HG03354 (cell line): ENCODE measurements at regions not wholly inside any gene's neighbourhood (a gene's known extent, or its start where the extent isn't known, plus 50 kb on each side); places are given as distances from the start of the nearest gene placed in this dataset.
"Not testable (repeated sequence)": the region's sequence is repeated elsewhere in the genome, so short reads cannot be mapped to it uniquely, and the experiment has no call there.

Experiments
- ATAC-seq: cut with Tn5 transposase; IDR thresholded peaks from one replicate; pipeline ENCODE4 v1.9.1; 2021; ENCODE audit warnings: mild to moderate bottlenecking; ENCODE audit not compliant: unreplicated experiment, poor library complexity, severe bottlenecking

DNA sequence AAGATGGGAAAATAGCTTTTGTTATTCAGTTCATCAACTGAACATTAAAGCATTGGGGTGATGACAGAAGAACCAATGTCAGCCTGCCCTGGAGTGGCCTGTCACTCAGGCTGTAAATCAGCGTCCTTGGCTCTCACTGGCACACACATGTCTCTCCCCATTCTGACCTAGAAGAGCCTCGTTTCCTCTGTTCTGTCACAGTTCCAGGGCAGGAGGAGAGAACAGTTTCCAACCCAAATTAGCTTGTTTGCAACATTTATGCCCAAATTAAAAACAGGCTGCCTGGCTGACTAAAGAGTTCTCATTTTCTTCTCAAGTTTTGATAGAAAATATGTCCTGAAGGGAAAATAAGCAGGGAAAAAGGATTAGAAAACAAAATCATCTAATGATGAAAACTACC lies 520.1 kb downstream of the CHSY3 start:
- ATAC-seq: no peak

DNA sequence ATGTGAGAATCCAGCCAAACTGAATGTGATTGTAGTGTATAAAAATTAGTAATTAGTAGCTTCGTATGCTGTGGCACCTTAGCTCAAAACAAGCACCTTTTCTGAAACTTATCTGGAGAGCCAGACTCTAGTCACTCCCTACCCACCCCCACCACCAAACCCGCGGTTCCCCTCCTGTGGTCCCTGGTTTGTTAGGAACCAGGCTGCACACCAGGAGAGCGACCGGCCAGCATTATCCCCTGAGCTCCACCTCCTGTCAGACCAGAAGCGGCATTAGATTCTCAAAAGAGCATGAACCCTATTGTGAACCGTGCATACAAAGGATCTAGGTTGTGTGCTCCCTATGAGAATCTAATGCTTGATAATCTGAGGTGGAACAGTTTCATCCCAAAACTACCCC lies 498.6 kb downstream of the CHSY3 start:
- no peak for ATAC-seq

DNA sequence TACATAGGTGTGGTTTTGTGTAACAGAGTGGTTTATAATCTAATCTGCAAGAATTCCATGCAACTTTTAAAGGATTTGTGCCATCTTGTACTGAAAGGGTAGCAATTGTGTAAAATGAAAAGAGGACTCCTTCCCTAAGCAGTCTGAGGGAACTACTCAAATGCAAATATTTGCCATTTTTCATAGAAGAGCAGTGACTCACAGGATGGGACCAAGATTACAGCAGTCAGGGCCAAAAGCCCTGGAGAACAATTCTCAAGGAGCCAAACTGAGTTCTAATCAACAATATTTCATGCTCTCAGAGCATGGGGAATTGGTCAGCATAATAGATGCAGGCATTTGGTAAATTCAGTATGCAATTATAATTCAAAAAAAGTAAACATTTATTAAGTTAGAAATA lies 495.8 kb downstream of the CHSY3 start:
- ATAC-seq: no peak

DNA sequence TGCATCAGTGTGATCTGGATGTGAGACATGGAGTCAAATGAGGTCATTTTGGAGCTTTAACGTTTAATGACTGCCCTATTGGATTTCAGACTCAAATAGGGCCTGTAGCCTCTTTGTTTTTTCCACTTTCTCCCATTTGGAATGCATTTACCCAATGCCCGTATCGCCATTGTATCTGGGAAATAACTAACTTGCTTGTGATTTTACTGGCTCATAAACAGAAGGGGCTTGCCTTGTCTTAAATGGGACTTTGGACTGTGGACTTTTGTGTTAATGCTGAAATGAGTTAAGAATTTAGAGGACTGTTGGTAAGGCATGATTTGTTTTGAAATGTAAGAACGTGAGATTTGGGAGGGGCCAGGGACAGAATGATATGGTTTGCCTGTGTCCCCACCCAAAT lies 494.6 kb downstream of the CHSY3 start:
- no peak for ATAC-seq

DNA sequence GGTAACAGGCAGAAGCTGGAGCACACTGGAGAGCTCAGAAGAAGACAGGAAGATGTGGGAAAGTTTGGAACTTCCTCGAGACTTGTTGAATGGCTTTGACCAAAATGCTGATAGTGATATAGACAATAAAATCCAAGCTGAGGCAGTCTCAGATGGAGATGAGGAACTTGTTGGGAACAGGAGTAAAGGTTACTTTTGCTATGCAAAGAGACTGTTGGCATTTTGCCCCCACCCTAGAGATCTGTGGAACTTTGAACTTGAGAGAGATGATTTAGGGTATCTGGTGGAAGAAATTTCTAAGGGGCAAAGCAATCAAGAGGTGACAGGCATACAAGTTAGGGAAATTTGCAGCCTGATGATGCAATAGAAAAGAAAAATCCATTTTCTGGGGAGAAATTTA lies 493.5 kb downstream of the CHSY3 start:
- not testable (repeated sequence) for ATAC-seq

DNA sequence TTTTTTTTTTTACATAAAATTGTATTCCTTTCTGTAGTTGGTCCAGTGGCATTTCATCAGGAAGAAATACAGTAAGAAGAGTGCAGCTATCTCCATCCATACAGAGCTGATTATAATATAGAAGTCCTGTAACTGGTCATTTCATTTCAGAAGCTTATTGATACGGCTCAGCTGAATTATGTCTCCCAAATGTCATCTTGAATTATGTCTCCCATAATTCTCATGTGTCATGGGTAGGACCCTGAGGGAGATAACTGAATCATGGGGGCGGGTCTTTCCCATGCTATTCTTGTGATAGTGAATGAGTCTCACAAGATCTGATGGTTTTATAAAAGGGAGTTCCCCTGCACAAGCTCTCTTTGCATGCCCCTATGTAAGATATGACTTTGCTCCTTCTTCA lies 492.9 kb downstream of the CHSY3 start:
- no peak for ATAC-seq

DNA sequence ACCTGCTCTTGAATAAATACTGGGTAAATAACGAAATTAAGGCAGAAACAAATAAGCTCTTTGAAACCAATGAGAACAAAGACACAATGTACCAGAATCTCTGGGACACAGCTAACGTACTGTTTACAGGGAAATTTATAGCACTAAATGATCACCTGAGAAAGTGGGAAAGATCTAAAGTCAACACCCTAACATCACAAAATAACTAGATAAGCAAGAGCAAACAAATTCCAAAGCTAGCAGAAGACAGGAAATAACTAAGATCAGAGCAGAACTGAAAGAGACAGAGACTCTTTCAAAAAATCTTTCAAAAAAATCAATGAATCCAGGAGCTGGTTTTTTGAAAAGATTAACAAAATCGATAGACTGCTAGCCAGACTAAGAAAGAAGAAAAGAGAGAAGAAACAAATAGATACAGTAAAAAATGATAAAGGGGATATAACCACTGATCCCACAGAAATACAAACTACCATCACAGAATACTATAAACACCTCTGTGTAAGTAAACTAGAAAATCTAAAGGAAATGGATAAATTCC lies 487.5 kb downstream of the CHSY3 start:
- ATAC-seq: not testable (repeated sequence)

DNA sequence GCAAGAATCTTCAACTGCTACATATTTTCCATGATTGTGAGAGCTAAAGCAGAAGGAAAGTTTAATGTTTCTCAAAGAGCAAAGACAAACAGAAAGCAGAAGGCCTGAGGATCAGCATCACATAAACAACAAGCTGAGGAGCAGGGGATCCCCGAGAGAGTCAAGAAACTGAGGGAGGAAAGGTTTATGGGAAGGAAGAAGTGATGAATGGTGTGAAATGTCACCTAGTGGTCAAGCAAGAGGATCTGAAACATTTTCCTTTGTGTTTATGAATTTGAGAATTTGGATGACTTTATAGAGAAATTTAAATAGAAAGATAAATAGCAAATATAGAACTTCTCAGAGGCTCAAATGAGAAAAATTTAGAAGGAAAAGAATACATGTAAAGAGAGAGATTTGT lies 481.9 kb downstream of the CHSY3 start:
- no peak for ATAC-seq

DNA sequence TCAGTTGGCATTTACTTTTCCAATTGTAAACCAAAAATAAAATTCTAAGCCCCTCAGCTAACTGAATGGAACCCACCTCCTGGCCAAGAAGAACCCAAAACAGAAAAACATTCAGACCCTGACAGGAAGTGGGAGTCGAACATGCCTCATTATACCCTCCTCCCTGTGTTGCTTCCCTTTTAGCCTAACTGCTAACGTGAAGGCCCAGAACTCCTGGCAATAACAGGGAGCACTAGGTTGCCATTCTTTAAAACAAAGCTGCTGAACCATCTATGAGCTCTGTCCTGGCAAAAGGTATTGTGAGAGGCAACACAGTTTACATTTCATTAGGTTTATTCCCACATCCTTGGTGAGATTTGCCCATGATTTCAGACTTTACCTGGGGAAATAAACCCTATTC lies 481.4 kb downstream of the CHSY3 start:
- ATAC-seq: no peak

DNA sequence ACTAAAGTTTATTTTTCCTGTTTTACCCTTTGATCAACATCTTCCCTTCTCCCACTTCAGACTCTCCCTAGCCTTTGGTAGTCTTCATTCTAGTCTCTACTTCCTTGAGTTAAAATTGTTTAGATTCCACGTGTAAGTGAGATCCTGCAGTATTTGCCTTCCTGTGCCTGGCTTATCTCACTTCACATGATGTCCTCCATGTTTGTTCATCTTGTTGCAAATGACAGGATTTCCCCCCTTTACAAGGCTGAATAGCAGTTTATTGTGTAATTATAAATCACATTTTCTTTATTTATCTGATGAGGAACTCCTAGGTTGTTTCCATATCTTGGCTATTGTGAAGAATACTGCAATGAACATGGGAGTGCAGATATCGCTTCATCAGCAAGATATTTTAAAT lies 461.7 kb downstream of the CHSY3 start:
- ATAC-seq: no peak

DNA sequence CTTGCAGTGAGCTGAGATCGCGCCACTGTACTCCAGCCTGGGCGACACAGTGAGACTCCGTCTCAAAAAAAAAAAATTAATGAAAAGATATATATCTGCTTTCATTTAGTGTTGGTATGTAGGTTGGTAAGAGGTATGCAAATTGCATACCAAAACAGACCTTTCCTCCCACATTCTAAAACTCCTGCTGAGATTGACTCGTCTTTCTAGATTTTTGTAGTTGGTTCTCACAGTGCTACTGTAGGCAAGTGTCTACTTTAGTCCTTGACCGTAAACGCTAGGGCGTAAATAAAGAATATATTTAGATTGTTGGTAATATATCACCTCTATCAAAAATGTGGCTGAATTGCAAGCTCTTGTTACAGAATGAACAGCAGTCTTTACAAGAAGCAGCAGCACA lies 445.9 kb downstream of the CHSY3 start:
- ATAC-seq: no peak

DNA sequence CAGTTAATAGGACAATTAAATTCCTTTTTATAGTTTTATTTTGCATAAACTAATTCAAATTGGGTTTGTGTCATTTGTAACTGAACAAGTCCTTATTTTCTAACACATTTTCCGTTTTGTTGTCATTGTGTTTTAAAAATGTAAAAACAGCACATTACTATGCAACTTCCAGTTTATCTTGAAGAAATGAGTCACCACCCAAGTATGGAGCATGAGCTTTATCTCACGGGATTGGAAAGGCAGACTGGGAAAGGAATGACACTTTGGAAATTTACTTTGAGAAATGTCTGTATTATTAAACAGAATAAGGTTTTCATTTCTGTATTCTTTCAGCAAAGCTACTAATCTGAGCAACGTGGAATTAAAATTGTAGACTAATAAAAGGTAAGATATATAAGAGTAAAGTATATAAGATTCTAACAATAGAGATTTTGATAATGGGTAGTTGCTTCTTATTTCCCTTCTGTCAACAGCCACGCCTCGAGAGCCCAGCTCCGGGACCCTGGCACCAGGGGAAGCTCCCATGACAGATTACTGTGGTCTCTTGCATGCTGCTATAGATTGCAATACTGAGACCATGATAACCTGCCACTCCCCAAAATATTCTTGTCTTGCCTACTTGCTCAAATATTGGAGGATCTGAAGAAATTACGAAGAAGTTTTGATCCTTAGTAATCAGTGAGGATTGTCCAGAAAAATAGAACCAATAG lies 433.1 kb downstream of the CHSY3 start:
- no peak for ATAC-seq

DNA sequence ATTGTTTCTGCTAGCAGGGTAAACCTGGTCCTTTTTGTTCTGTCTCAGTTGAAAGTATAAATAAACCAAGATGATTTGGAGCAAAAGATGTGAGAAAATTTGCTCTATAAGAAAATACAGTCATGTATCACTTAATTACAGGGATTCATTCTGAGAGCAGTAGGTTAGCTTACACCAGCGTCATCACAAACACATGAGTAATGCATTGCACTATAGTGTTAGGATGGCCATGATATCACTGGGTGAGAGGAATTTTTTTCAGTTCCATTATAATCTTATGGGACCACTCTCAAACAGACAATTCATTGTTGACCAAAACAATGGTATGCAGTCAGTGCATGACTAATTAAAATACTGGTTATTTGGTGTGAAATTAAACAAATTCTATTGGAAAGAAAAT lies 430.9 kb downstream of the CHSY3 start:
- ATAC-seq: no peak

DNA sequence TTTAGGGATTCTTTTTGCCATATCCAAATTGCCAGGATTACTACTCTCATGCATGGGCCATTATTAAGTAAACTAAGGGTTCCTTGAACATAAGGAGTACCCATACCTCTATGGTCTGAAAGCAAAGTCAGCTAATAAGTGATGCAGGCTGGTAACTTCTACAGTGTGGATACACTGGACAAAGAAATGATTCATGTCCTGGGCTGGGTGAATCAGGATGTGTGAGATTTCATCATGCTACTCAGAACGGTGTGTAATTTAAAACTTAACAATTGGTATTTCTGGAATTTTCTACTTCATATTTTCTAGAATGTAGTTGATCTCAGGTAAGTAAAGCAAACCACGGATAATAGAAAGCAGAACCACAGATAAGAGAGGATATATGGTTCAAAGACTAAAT lies 428.8 kb downstream of the CHSY3 start:
- no peak for ATAC-seq

DNA sequence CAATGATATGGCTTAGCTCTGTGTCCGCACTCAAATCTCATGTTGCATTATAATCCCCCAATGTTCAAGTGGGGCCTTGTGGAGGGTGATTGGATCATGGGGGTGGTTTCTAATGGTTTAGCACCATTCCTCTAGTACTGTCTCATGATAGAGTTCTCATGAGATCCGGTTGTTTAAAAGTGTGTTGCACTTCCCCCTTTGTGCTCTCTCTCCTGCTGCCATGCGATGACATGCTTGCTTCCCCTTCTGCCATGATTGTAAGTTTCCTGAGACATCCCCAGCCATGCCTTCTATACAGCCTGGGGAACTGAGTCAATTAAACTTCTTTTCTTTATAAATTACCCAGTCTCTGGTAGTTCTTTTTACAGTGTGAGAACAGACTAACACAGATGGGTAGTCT lies 427.1 kb downstream of the CHSY3 start:
- ATAC-seq: no peak

DNA sequence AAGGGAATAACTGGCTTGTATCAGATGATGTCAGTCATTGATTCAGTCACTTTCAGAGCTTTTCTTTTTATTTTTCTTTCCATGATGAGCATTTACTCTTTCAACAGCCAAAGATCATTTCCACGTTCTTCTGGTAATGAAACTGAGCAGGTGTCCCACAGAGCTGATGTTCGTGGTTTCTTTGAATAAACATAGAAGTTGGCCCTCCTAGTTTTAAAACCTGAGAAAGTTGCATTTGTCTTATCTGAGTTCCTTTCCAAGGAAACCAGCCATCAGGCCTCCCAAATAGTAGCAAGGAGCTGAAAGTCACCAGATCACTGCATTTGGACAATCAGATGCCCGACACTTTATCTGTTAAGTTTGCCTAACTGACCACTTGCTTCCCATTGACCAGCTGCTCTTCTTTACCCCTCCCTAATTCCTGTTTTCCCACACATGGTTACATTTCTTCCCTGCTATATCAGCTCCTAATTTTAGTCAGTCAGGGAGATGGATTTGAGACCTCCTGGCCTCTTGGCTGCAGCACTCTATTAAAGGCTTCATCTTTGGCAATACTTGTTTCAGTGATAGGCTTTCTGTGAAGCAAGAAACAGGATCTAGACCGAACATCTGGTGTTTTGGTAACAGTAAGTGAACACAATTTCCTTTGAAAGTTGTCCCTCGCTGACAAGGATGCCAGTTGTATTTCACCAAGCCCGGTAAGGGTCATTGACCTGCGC lies 420.8 kb downstream of the CHSY3 start:
- peak; percentile 24 for ATAC-seq

DNA sequence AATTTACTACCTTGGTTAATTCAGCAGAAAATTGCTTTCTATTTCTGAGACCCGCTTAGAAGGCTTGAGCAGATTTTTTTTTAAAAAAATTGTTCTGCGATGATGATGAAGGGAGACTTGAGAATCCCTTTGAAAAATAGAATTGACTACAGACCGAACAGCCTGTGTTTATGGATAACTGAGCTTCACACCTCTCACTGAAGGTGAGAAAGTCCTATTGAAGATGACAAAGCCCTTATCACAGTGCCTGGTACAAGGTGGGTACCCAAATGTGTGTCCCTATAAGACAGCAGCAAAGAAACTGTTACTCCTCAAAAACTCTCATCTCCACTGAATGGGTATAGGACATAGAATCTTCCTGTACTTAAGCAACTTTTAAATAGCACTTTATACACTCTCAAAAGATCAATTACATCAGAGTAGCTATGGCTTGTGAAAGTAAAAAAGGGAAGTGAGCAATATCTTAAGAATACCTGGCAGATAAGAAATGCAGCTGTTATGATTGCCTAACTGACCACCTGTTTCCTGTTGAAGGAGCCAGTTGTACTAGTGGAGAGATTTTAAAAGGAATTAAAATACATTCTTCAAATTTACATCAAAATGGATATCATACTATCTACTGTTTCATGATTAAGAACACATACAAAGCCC lies 419.7 kb downstream of the CHSY3 start:
- ATAC-seq: peak; percentile 100

DNA sequence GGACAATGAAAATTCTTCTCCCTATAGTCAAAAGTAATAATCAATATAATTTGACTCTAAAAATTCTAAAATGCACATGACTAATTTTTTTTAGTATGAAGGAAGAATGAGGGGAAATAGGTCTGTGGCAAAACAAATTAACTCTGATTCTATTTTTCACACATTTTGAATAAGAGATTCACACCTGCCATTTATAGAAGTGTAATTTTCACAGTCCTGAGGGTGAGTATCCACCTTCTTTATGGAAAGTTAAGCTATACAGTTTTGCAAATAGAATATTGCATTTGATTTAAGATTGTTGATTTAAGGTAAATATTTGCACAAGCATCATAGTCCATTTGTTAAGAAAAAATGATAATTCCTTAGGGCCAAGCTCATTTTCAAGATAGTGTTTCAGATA lies 417.7 kb downstream of the CHSY3 start:
- no peak for ATAC-seq

DNA sequence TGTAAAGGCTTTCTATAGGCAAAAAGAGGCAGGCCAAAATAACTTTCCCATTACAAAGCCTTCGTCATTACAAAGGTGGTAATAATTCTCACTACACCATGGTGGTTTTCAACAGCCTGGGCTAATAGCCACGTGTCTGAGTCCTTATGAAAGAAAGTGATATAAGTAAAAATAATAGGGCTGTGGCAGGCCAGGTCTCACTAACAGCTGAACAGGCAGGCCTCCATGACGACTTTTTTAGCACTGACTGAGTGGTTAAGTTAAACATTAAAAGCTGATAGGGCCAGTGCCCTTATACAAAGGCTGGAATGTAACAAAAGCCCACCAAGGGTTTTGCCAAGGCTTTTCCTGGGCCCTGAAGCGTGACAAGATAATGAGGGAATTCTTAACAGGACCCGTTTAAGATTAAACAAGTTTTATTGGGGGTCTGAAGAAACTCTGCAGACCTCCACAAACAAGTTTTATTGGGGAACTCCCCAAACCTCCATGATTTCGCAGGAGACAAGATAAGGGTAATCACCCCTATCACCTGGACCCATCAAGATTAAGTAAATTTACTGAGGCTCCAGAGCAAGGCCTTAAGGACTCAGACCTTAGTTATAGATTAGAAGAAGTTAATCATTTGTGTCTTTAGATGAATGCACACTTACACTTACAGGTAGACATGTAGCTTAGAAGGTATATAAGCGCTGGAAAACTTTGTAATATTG lies 412.9 kb downstream of the CHSY3 start:
- ATAC-seq: peak; percentile 89

DNA sequence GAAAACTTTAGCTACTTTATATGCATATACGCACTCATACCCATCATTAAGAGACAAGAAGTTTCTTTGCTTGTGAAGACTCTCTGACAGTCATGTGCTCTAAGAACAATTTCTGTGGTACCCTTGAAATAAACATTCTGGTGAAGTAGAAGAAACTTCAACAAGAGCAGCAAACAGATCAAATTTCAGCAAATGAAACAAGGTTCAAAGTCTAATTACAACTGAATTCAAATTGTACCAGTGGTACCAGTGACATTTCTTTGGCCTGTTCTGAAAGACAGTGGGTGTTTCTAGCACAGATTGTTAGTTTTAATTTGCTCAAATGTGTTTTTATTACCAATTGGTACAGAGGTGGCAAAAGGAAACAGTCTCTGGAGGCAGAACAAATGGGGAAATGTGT lies 391.0 kb downstream of the CHSY3 start:
- no peak for ATAC-seq
